ENCODE measurements at regions not wholly inside any gene's neighbourhood (a gene's known extent, or its start where the extent isn't known, plus 50 kb on each side); places are given as distances from the start of the nearest gene placed in this dataset.

DNA sequence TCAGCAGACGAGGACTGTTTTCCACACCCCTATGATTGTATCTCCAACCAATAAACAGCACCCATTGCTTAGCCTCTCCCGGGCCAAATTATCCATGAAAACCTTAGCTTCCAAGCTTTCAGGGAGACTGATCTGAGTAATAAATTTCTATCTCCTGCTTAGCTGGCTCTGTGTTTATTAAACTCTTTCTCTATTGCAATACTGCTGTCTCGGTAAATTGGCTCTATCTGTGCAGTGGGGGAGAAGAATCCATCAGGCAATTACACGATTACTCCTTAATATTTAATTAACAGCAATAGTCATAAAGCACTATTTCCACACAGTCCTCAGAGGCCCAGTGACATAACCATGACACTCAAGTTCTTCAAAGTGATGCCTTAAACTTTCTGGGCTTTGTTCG is 1122.8 kb downstream of the TYW1 start:
- no peaks in the 10 kb centered on the region for H3K36me3 ChIP-seq (ENCODE audit: control insufficient read depth, insufficient read depth, low read length)
- no peak overlapping the region for H3K27ac ChIP-seq (ENCODE audit: low read length)
- H3K9me3 ChIP-seq (ENCODE audit: control insufficient read depth, insufficient read depth, low read length) = peaks cover 17% of the 10 kb centered on the region
- no peaks in the 10 kb centered on the region for H3K27me3 ChIP-seq (ENCODE audit: control insufficient read depth, insufficient read depth, low read length)
- Mint-ChIP-seq H3K4me1 (no peaks in the 10 kb centered on the region), H3K27me3 (ENCODE audit: low read depth in 2 of 2) (no peaks in the 10 kb centered on the region), H3K9me3 (peaks cover 19 to 30% of the 10 kb centered on the region in 2 donors), H3K36me3 (peaks cover 11% of the 10 kb centered on the region), H3K4me3 (no peak overlapping the region), H3K27ac (no peak overlapping the region)
- ATAC-seq (no peak), DNase-seq (no peak)
- no peak overlapping the region for H3K4me3 ChIP-seq (ENCODE audit: low read length)
- TF ChIP-seq, protein P1, sequence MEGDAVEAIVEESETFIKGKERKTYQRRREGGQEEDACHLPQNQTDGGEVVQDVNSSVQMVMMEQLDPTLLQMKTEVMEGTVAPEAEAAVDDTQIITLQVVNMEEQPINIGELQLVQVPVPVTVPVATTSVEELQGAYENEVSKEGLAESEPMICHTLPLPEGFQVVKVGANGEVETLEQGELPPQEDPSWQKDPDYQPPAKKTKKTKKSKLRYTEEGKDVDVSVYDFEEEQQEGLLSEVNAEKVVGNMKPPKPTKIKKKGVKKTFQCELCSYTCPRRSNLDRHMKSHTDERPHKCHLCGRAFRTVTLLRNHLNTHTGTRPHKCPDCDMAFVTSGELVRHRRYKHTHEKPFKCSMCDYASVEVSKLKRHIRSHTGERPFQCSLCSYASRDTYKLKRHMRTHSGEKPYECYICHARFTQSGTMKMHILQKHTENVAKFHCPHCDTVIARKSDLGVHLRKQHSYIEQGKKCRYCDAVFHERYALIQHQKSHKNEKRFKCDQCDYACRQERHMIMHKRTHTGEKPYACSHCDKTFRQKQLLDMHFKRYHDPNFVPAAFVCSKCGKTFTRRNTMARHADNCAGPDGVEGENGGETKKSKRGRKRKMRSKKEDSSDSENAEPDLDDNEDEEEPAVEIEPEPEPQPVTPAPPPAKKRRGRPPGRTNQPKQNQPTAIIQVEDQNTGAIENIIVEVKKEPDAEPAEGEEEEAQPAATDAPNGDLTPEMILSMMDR (IDR thresholded peaks at IDR 0.05) = no peak
- 90% methylated on average over 4 of the region's 5 CpGs for WGBS (ENCODE audit: insufficient coverage)
- intact Hi-C loops (cut with micrococcal nuclease) = no loop called here
- H3K4me1 ChIP-seq (ENCODE audit: control insufficient read depth, insufficient read depth, low read length) = no peaks in the 10 kb centered on the region

DNA sequence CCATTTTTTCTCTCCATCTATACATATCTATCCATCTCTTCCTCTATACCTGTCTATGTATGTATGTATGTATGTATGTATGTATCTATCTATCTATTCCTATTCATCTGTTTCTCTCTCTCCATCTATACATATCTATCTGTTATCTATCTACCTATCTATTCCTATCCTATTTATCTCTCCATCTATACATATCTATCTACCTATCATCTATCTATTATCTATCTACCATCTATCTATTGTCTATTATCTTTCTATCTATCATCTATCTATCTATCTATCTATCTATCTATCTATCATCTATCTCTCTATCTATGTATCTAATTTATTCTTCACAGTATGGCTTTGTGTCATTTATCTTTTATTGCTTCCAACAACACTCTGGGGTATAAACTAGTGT is 1124.4 kb downstream of the TYW1 start:
- no peak overlapping the region for H3K27ac Mint-ChIP-seq
- no peaks in the 10 kb centered on the region for H3K36me3 ChIP-seq (ENCODE audit: control insufficient read depth, insufficient read depth, low read length)
- no peak overlapping the region for H3K4me3 Mint-ChIP-seq
- peaks cover 11% of the 10 kb centered on the region for H3K36me3 Mint-ChIP-seq
- TF ChIP-seq, protein P1 (IDR thresholded peaks at IDR 0.05) = no peak
- H3K27me3 ChIP-seq (ENCODE audit: control insufficient read depth, insufficient read depth, low read length) = no peaks in the 10 kb centered on the region
- H3K27ac ChIP-seq (ENCODE audit: low read length) = no peak overlapping the region
- H3K4me3 ChIP-seq (ENCODE audit: low read length) = no peak overlapping the region
- no peaks in the 10 kb centered on the region for H3K4me1 Mint-ChIP-seq
- H3K9me3 ChIP-seq (ENCODE audit: control insufficient read depth, insufficient read depth, low read length) = peaks cover 17% of the 10 kb centered on the region
- ATAC-seq (no peak), DNase-seq (no peak)
- peaks cover 16 to 27% of the 10 kb centered on the region in 2 donors for H3K9me3 Mint-ChIP-seq
- intact Hi-C loops (cut with micrococcal nuclease) = no loop called here
- no peaks in the 10 kb centered on the region for H3K27me3 Mint-ChIP-seq (ENCODE audit: low read depth in 2 of 2)
- no peaks in the 10 kb centered on the region for H3K4me1 ChIP-seq (ENCODE audit: control insufficient read depth, insufficient read depth, low read length)

DNA sequence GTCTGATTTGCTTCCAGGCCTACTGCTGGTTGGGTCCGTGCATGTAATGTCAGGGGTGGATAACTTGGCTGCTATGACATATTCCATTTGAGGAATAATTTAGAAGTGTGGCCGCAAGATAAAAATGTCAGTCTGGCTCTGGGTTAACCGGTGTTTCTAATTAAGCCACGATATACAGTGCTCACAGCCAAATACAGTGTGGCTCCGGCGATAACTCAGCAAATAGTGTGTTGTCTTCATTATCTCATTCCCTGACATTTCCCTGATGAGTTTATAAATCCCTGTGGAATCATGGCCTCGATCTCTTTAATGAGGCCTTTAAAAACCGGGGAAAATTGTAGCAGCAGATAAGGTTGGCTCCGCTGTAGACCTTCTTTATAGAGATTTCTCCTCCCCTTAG is 1125.0 kb downstream of the TYW1 start:
- Mint-ChIP-seq H3K4me3 (no peak overlapping the region), H3K27me3 (ENCODE audit: low read depth in 2 of 2) (no peaks in the 10 kb centered on the region), H3K9me3 (peaks cover 14 to 27% of the 10 kb centered on the region in 2 donors), H3K36me3 (peaks cover 11% of the 10 kb centered on the region), H3K4me1 (no peaks in the 10 kb centered on the region), H3K27ac (no peak overlapping the region)
- no peaks in the 10 kb centered on the region for H3K36me3 ChIP-seq (ENCODE audit: control insufficient read depth, insufficient read depth, low read length)
- H3K4me1 ChIP-seq (ENCODE audit: control insufficient read depth, insufficient read depth, low read length) = no peaks in the 10 kb centered on the region
- peaks cover 17% of the 10 kb centered on the region for H3K9me3 ChIP-seq (ENCODE audit: control insufficient read depth, insufficient read depth, low read length)
- no peak overlapping the region for H3K4me3 ChIP-seq (ENCODE audit: low read length)
- H3K27ac ChIP-seq (ENCODE audit: low read length) = no peak overlapping the region
- no peak for ATAC-seq
- TF ChIP-seq, protein P1 (IDR thresholded peaks at IDR 0.05) = no peak
- DNase-seq = no peak
- H3K27me3 ChIP-seq (ENCODE audit: control insufficient read depth, insufficient read depth, low read length) = no peaks in the 10 kb centered on the region
- intact Hi-C loops (cut with micrococcal nuclease) = no loop called here
- 89% methylated on average over 9 of the region's 9 CpGs for WGBS (ENCODE audit: insufficient coverage)

DNA sequence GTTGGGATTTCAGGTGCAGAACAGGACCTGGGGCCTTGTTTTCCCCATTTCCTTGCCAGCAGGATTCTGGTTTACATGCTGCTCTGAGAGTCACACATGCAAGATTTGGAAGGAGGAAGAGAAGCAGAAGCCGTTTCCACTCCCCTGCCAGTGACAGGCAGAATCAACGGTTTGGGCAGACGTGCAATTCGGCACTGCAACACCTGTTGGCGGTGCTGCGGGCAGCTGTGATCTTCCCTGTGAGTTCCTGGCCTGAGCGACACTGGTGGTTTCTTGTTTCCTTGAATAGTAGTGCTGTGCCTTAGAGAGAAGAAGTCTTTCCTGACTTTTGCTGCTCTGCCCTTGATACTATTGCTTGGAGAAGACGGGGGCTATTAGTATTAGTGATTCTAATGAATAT is 1126.2 kb downstream of the TYW1 start:
- H3K9me3 ChIP-seq (ENCODE audit: control insufficient read depth, insufficient read depth, low read length) = peaks cover 17% of the 10 kb centered on the region
- no peak for DNase-seq
- no peaks in the 10 kb centered on the region for H3K27me3 ChIP-seq (ENCODE audit: control insufficient read depth, insufficient read depth, low read length)
- WGBS (ENCODE audit: insufficient coverage) = 76% methylated on average over 8 of the region's 8 CpGs
- no peaks in the 10 kb centered on the region for H3K4me1 Mint-ChIP-seq
- no peaks in the 10 kb centered on the region for H3K4me1 ChIP-seq (ENCODE audit: control insufficient read depth, insufficient read depth, low read length)
- H3K4me3 Mint-ChIP-seq = no peak overlapping the region
- H3K27ac ChIP-seq (ENCODE audit: low read length) = no peak overlapping the region
- intact Hi-C loops (cut with micrococcal nuclease) = no loop called here
- H3K27ac Mint-ChIP-seq = no peak overlapping the region
- no peaks in the 10 kb centered on the region for H3K27me3 Mint-ChIP-seq (ENCODE audit: low read depth in 2 of 2)
- H3K4me3 ChIP-seq (ENCODE audit: low read length) = no peak overlapping the region
- TF ChIP-seq, protein P1 (IDR thresholded peaks at IDR 0.05) = no peak
- no peak for ATAC-seq
- peaks cover 14 to 27% of the 10 kb centered on the region in 2 donors for H3K9me3 Mint-ChIP-seq
- H3K36me3 ChIP-seq (ENCODE audit: control insufficient read depth, insufficient read depth, low read length) = no peaks in the 10 kb centered on the region
- peaks cover 11% of the 10 kb centered on the region for H3K36me3 Mint-ChIP-seq

All from natural killer cell (primary cell).